Epithelial cell of esophagus (primary cell): ENCODE measurements at regions not wholly inside any gene's neighbourhood (a gene's known extent, or its start where the extent isn't known, plus 50 kb on each side); places are given as distances from the start of the nearest gene placed in this dataset.

Experiments
- DNase-seq: peaks from one replicate; pipeline ENCODE4 v3.0.0; 2010; ENCODE audit warnings: low read depth
- H3K4me3 ChIP-seq: 2 replicates; pipeline ENCODE4 v1.5.1; 2011; ENCODE audit warnings: mild to moderate bottlenecking, low read length, control low read depth
- CTCF ChIP-seq: IDR thresholded peaks from 2 replicates; pipeline ENCODE4 v1.5.1; 2011; ENCODE audit warnings: low read depth, mild to moderate bottlenecking, low read length, control low read depth, inconsistent platforms; ENCODE audit not compliant: insufficient read depth; ENCODE audit errors: missing control alignments

GRCh38 chr4:84407554-84408407 lies 91.3 kb downstream of the NKX6-1 start:
- no peak for TF ChIP-seq CTCF
- DNase-seq: no peak
- H3K4me3 ChIP-seq: no peak overlapping the region

GRCh38 chr4:84403656-84404055 lies 95.4 kb downstream of the NKX6-1 start:
- no peak for DNase-seq
- TF ChIP-seq CTCF: no peak
- no peak overlapping the region for H3K4me3 ChIP-seq

GRCh38 chr4:84401701-84402306 lies 97.3 kb downstream of the NKX6-1 start:
- no peak for DNase-seq
- TF ChIP-seq CTCF: no peak
- no peak overlapping the region for H3K4me3 ChIP-seq

- DNase-seq: no peak
- TF ChIP-seq CTCF: no peak
- H3K4me3 ChIP-seq: no peak overlapping the region
Observed at GRCh38 chr4:84394386-84394785, 104.7 kb downstream of the NKX6-1 start.

GRCh38 chr4:84392951-84393590 lies 106.0 kb downstream of the NKX6-1 start:
- DNase-seq: no peak
- TF ChIP-seq CTCF: no peak
- H3K4me3 ChIP-seq: no peak overlapping the region

GRCh38 chr4:84389406-84389805 lies 109.7 kb downstream of the NKX6-1 start:
- TF ChIP-seq CTCF: no peak
- DNase-seq: no peak
- no peak overlapping the region for H3K4me3 ChIP-seq

GRCh38 chr4:84385203-84385602 lies 113.9 kb downstream of the NKX6-1 start:
- H3K4me3 ChIP-seq: no peak overlapping the region
- DNase-seq: no peak
- TF ChIP-seq CTCF: no peak
